ENCODE measurements at regions not wholly inside any gene's neighbourhood (a gene's known extent, or its start where the extent isn't known, plus 50 kb on each side); places are given as distances from the start of the nearest gene placed in this dataset.
A peak's percentile ranks its signal among the peaks of the same experiment; 100 is the strongest.

DNA sequence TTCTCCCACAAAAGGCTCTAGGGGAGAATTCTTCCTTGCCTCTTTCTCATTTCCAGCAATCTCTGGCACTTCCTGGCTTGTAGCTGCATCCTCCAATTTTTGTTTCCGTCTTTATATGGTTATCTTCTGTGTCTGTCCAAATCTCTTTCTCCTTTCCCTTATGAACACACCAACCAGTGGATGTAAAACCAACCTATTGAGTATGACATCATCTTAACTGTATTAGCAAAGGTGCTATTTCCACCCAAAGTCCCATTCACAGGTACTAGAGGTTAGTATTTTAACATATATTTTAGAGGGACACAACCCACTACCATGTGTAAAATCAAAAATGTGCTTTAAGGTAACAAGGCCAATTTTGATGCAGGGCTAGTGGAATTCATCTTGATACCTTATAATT is 129.0 kb downstream of the RAP2A start:
- DNase-seq: no peak

DNA sequence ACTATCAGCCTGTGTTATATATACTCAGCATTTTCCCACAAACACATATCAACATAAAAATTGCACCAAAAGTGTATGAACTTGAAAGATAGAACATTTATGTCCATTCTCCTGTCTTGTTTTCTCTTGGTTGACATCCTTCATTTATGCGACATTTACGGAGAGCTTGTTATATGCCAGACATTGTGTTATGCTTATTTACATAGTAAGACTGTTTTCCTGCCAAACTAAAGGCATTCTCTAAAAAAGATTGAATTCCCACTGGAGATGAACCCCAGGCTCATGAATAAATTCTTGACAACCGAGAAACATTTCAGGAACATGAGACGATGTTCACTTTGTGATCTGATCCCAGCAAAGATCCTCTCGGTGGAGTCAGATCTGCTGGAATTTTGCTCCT is 131.0 kb downstream of the RAP2A start:
- DNase-seq: no peak

DNA sequence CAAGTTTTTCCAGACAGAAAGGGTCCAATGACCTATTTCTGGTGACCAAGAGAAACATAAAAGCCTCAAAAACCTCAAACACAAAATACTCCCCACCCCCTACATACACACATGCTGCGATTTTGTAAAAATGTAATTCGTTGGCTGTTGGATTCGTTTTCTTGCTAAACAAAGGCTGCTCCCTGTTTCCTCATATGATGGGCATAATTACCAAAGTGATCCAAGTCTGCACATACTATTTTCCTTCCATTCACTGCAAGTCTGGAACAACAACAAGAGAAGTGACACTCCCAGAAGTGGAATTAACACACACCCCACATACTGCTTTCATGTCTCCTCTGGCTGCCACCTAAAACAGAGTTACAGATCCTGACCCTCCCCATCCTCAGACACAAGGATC is 131.9 kb downstream of the RAP2A start:
- DNase-seq: no peak

DNA sequence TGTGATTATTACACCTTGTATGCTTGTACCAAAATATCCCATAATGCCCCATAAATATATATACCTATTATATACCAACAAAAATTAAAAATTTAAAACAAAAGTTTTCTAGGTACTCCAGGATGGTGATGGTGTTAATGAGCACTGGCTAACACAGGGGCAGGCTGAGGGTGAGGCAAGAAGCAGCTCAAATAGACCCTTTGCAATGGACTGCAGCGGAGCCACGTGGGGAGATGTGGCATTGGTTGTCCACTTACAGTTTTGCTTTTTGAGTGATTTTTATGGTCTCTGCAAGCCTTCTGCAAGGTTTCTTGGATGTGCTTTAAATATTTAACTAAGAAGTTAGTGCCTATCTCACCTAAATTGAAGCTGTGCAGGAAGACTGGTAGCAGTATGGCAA is 132.9 kb downstream of the RAP2A start:
- DNase-seq: no peak

DNA sequence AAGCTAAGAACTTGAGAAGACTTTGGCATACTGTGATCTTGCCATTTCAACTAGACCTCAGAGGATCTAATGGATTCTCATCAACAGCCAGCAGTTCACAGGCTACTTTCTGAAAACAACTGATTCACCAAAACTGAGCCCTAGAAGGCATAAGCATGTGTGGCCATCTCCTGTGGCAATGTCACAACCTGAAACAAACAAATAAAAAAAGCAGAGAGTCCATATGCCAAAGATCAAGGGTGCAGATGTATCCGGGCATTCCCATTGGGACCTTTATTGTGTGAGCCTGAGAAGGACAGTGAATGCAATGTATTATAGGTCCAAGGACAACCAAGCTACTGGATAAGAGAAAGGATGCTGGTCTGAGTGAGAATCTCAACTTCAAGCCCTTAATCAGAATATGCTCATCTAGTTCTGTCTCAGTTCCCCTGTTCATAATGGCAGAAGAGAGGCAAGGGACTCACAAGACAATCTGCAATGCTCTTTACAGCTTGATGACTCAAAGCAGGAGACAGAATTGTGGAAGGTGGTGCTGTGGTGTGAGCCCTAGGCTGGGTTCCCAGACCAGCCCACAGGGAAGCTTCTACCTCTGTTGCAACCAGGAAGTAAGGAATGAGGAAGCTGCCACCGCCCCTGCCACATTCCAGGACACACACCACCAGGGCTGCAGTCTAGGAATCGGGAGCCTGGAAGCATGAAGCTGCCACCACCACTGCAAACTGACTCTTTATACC is 133.7 kb downstream of the RAP2A start:
- no peak for DNase-seq

DNA sequence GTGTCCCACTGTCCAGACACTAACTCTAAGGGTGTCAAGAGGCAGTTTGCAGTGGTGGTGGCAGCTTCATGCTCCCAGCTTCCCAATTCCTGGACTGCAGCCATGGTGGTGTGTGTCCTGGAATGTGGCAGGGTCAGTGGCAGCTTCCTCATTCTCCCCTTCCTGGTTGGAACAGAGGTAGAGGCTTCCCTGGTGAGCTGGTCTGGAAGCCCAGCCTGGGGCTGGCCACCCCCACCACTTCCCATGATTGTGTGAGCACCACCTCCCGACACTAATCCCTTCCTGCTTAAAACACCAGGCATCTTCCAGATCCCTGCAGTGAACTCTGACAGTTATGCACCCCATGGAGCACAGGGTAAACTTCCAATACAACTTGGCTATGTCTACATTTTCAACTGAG is 134.9 kb downstream of the RAP2A start:
- no peak for DNase-seq

DNA sequence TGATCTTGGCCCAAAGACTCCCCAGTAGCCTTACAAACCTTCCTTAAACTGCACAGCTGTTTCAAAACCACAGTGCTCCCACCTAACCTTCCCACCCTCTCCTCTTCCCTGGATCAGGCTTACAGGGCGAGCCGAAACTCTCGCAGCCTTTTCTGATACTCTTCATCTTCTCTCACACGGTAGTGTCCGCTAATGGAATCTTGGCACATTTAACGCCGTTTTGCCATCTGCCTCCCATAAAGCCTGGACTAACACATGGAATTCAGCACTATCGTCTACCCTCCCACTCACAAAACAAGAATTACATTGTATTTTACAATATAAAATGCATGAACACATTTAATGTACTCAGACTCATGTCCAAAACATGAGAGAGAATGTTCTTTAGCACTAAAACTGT is 135.9 kb downstream of the RAP2A start:
- DNase-seq: no peak

DNA sequence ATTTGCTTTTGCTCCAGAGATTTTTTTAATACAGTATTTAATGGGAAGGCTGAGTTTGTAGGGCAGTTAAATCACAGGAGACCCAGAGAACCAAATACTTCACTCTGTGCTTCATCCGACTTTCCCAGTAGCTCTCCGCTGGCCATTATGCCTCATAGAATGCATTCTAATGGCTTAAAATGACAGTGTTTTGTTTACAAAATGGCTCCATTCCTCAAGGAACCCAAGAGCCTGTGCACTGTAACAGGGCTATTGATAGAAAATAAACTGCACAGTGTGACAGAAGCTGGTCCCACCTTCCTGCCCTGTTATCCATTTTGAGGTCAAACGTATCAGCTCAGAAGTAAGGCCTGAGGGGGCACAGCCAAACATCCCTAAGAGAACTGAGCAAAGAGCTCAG is 136.5 kb downstream of the RAP2A start:
- DNase-seq: no peak

DNA sequence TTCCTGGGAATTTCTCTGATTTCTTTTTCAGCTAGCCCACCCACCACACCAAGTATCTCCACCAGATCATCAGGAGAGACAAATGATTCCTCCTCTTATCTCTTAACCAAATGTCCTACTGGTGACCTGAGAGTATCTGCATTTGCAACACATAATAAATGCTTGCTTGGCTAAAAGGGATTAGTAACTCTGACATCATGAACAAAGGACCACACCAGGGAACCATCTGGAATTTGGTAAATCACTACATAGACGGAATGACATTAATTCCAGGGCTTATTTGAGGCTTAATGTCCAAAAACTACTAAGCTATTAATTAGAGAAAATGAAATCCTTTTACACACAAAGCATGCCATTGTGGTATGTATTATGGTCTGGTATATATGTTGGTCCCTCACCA is 139.0 kb downstream of the RAP2A start:
- DNase-seq: no peak

DNA sequence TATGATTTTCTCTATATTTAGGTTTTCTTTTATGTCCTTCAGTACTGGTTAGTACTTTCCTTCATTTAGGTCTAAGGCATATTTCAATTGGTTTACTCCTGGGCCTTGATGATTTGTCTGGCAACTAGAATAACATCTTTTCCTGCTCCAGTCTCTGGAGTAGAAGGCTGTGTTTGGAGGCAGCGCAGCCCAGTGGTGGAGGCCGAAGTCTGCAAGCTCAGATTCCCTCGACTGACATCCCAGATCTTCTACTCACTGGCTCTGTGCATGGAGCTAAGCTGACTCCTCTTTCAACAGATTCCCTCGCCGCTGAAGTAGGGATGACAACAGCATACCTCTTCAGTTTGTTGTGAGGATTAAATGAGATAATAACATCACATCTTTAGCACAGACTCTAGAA is 141.0 kb downstream of the RAP2A start:
- no peak for DNase-seq

DNA sequence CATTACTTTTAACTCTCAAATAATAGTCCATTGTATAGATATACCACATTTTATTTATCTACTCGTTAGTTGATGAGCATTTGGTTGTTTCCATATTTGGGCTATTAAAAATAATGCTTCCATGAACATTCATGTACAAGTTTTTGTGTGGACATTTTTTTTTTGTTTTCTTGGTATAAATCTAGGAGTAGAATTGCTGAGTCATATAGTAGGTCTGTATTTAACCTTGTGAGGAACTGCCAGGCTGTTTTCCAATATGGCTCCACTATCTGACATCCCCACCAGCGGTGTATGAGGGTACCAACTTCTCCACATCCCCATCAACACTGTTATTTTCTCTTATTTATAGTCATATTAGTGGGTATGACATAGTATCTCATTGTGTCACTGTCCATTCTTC is 143.1 kb downstream of the RAP2A start:
- DNase-seq: no peak

DNA sequence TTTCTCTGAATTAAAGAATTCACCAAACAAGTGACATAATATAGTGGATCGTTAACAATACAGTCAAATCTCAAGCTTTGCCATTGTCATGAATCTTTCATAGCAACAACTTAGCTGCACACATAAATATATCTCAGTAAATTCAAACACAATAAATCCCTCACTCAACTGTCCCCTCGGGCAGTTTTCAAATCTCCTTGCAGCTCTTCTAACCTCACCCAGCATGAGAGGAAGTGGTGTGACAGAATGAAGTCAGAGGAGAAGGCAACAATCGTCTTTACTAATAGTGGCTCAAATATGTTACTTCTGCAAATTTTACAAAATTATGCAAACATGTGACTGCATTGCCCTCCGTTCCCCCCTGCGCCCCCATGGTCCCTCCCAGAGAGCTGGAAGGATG is 148.2 kb downstream of the RAP2A start:
- DNase-seq: no peak

DNA sequence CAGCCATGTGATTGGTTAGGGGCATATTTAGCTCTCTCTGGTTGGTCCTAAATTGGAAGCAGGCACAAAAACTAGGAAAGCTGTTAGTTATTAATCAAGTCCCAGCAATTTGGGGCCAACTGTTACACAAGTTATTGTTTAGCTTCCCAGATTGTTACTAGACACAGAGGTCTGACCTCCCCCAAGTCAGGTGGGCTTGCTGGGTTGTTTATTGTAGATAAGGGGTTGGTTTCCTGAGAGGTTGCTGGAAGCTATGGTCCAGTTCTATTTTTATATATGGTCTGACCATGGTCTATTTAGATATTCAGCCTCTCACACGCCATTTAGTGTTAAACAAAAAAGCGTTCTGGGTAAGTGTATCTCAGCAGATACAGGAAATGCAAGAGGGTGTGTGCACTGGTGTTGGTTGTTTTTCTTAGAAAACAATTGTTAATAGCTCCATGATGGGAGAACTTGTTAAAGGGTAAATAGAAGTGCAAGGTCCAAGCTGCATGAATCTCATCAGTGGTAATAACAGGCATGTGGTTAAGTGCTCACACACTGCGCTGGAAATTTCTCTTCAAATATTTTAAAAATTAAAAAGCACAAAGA is 150.0 kb downstream of the RAP2A start:
- DNase-seq: no peak

DNA sequence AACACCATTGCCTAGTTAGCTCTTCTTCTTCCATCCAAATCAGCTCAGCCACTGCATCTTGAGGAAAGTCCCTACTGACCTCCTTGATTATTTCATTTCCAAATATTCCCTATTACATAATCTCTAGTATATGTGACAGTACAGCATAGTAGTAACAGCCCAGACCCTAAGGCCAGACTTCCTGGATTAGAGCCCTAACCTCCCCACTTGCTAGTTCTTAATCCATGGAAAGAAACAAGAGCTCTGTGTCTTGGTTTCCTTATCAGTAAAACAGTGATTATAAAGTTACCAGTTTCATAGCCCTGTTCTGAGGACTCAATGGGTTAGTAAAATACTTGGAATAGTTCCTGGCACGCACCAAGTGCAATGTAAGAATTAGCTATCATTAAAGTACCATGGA is 153.0 kb downstream of the RAP2A start:
- DNase-seq: no peak

DNA sequence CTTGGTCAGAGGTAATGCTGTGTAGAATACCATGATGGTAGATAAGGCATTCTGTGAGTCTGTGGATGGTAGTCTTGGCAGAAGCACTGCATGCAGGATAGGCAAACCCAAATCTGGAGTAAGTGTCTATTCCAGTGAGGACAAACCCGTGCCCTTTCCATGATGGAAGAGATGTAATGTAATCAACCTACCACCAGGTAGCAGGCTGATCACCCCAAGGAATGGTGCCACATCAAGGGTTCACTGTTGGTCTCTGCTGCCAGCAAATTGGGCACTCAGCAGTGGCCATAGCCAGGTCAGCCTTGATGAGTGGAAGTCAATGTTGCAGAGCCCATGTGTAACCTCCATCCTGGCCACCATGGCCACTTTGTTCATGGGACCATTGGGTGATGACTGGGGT is 155.0 kb downstream of the RAP2A start:
- DNase-seq: no peak

DNA sequence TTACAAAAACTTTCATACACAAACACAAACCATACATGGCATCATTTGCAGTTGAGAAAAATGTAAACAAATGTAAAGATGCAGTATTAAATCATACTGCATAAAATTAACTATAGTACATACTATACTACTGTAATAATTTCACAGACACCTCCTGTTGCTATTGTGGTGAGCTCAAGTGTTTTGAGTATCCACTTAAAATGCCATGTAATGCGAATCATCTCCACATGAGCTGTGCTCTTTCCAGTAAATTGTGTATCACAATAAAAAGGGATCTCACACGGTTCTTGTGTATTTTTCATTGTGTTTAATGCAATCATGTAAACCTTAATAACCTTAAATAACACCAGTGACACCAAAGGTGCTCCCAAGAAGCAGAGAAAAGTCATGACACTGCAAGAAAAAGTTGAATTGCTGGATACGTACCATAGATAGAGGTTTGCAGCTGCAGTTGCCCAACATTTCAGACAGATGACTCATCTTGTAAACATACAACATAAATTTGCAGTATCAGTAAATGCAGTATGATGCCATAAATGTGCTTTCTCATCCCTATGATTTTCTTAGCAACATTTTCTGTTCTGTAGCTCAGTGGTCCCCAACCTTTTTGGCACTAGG is 166.6 kb downstream of the RAP2A start:
- peak; percentile 48 for DNase-seq

DNA sequence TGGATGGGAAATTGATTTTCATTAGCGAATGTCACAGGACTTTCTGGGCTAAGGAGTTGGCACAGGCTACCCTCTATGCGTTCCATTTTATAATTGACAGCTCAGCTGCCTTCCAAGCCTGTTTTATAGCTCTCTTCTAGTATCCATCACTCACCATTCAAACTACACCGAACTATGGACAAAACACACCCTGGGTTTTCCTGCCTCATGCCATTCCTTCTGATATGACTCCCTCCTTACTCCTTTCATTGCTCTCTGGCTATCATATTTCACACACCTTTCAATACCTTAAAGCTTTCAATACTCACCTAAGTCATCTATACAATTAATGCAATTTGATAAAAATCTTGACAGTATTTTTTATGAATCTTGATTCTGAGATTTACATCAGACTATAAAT is 181.3 kb downstream of the RAP2A start:
- DNase-seq: no peak

DNA sequence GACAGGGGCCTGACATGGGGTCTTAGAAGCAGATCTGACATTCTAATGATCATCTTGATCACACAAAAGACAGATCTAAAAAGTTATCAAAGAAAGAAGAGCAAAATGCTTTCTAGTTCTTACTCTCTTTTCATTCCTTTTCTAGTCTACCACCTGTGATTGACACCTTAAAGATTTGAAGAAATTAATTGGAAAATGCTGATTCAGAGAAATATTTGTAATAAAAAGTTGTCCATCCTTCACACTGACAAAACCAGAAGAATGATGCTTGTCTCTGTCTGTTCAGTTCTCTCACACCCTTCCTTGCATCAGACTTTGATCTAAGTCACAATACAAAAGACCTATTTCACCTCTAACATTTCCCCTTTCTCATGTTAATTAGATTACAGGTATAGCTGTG is 182.4 kb downstream of the RAP2A start:
- no peak for DNase-seq

DNA sequence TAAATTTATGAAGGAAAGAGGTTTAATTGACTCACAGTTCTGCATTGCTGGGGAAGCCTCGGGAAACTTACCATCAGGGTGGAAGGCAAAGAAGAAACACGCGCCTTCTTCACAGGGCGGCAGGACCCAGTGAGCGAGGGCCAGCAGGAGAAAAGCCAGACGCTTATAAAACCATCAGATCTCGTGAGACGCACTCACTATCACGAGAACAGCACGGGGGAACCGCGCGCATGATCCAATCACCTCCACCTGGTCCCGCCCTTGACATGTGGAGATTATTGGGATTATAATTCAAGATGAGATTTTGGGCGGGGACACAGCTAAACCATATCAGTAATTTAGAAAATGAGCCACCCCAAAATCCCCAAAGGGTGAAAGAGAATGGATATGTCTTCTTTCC is 187.1 kb downstream of the RAP2A start:
- no peak for DNase-seq

DNA sequence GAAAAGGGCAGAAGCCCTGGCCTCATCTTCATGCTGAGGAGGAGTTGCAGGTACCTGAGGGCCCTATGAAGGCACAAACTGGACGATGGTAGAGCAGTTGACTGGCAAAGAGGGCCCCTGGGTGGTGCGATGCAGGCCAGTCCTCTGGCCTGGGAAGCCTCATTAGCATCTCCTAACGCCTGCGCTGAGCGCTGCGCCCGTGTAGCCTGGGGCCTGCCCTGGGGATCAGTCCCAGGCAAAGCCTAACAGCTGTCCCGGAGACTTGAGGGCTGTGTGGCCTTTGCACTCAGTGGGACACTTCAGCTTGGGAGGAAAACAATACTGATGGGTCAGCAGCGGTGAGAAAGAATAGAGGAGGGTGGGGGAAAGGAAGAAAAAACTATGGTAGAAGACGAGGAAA is 187.7 kb downstream of the RAP2A start:
- no peak for DNase-seq

DNA sequence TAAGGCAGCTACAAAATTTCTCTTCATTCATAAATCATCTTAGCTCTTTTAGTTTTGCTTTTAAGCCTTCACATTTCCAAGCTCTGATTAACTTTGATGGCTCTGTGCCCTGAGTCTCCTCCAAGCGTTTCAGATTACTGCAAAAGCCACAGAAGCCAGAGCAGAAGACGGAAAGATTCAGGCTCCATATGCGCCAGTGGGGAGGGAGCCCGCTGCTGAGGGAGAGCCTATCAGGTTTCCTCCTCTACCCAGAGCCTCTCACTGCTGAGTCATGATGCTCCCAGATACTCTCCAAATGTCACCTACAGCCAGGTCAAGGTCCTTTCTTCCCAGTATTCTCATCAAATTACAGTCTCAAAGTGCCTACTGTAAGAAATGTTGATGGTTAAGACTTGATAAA is 193.6 kb downstream of the RAP2A start:
- DNase-seq: peak; percentile 60

DNA sequence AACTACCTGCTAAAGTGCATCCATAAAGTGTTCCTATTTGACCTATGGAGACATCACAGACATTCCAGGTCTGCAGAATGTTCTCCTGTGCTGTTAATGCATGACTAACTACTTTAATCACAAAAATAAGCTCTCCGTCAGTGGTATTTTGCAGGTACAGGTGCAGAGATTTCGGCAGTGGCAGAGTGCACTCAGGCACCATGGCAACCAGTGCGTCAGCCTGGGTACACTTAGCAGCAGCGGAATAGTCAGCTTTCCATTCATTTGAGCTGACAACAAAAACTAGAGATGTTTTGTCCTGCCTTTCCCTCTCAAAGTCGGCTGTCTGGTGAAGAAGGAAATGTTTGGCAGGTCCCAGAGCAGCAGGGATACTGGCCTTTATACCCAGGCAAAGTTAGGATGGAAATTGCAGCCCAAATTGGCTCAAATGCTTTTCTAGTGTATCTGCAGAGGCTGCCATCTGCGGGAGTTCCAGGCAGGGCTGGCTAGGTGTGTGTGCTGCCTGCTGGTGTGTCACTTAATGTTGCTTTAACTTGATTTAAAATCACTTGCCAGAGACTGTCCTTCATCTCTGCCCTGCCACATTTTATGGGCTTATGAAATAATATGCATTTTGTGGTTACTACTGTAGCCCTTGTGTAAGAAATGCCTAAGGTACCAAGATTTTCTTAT is 195.8 kb downstream of the RAP2A start:
- peak; percentile 74 for DNase-seq

DNA sequence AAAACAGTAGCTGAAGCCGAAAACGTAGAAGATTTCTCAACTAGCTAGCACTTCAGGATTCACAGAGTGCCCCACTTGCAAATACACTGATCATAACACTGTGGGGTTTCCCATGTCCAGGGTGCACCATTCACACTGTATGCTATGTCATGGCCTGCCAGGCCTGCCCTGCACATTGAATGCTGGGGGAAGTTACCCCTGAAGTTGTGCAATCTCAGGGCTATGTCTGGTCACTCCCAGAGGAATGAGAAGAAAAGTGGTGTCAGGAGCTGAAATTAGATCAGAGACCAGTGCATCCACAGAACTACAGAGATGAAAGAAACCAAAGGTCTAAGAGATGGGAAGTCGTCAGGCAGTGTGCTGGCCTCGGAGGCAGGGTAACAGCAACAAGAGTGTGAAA is 196.8 kb downstream of the RAP2A start:
- no peak for DNase-seq

DNA sequence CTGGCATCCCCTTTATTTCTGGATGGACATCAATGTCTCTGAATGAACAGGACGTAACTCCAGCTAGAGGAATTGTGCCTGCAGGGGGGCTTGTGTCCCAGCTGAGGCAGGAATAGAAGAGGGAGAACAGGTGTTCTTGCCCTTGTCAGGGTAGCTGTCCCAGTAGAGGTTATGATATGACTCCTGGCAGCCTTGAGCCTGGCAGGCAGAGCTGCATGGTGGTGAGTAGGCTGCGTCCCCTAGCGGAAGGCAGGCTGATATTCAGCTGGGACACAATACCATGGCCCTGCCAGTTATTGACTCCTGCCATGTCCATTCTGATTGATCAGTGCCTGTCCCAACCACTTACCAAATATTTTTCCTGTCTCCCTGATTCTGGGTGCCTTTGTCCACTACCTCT is 197.2 kb downstream of the RAP2A start:
- no peak for DNase-seq

All from DMS153 (cell line).